ENCODE measurements at regions not wholly inside any gene's neighbourhood (a gene's known extent, or its start where the extent isn't known, plus 50 kb on each side); places are given as distances from the start of the nearest gene placed in this dataset.

GRCh38 chr4:13095722-13096121 is 388.4 kb downstream of the RAB28 start:
- TF ChIP-seq, protein P1, sequence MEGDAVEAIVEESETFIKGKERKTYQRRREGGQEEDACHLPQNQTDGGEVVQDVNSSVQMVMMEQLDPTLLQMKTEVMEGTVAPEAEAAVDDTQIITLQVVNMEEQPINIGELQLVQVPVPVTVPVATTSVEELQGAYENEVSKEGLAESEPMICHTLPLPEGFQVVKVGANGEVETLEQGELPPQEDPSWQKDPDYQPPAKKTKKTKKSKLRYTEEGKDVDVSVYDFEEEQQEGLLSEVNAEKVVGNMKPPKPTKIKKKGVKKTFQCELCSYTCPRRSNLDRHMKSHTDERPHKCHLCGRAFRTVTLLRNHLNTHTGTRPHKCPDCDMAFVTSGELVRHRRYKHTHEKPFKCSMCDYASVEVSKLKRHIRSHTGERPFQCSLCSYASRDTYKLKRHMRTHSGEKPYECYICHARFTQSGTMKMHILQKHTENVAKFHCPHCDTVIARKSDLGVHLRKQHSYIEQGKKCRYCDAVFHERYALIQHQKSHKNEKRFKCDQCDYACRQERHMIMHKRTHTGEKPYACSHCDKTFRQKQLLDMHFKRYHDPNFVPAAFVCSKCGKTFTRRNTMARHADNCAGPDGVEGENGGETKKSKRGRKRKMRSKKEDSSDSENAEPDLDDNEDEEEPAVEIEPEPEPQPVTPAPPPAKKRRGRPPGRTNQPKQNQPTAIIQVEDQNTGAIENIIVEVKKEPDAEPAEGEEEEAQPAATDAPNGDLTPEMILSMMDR (IDR thresholded peaks at IDR 0.05): no peak
- TF ChIP-seq EP300 (IDR thresholded peaks at IDR 0.05): no peak
